SHP77 (cell line): ENCODE measurements at regions not wholly inside any gene's neighbourhood (a gene's known extent, or its start where the extent isn't known, plus 50 kb on each side); places are given as distances from the start of the nearest gene placed in this dataset.

ENCODE experiments used
- DNase-seq, 2 experiments: peaks; one replicate each; lab custom pipeline; 2025; lab: John Stamatoyannopoulos, UW

DNA sequence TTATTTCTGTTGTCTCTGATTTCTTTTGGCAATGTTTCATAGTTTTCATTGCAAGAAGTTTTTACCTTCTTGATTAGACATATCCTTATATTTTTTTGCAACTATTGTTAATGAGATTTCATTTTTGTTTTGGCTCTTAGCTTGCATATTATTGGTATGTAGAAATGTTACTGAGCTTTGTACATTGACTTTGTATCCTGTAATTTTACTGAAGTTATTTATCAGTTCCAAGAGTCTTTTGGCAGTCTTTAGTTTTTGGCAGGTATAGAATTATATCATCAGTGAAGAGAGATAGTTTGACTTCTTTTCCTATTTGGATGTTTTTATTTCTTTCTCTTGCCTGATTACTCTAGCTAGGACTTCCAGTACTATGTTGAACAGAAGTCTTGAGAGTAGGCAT, 375.7 kb downstream of the TDRD3 start:
- no peak for DNase-seq

DNA sequence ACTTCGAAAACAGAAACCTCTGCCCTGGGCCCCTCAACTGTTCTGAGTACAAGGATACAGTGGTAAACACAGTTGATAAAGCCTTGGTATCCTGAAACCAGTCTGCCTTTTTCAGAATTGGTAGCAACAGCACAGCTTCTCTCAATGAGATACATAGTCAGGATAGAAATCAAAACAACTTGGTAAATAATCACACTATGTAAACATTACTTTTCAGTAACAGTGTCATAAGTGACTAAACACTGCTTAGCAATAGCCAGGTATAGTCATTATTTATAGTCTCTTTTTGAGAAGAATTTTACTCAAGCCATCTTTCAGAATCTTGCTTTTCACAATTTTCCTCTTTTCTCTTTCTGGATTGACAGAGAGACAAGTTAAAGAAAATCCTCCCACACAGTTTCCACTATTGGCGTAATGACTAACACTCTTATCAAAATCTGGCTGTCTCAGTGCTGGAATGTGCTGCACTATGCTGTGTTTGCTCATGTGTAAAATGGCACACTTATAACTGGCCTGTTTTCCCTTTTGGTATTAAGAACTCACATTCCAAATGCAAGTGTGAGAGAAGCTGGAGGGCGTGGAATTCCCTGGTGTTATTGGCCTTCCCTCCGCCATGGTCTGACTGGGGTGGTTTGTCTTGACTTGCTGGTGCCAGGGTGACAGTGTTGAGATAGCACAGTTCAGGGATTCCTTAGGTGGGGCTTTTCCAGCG, 368.8 kb downstream of the TDRD3 start:
- no peak for DNase-seq

DNA sequence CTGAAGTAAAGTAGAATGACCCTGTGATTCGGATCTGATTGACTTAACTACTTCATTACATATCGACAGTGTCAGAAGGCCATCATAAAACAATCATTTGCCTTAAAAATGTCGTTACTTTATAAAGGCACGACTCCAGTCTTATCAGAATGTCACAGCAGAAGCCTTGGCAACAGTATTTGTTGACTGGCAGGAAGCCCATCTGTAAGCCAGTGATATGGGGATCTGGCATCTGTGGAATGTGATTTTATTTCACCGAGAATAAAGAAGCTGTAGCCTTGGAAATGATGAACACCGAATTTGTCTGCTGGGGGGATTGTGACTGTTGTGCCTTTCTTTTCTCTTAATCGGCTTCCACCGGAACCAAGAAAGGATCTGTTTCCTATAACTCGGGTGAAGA, 362.5 kb downstream of the TDRD3 start:
- DNase-seq = no peak

DNA sequence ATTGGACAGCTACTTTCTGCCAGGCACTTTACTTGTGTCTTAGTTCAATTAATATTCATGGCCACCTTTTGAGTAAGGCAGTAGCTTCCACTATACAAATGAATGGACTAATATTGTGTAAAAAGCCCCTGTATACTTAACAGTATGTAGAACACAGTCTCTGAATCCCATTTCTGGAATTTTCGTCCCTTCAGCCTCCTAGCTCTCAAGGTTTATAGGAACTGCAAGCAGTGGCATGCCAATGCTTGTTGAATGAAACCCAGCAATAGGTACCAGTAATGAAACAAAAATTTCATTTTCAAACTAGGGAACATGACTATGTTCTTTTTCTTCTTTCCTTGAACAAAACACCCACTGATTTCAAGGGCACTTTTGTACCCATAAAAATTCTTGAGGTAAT, 361.6 kb downstream of the TDRD3 start:
- no peak for DNase-seq

DNA sequence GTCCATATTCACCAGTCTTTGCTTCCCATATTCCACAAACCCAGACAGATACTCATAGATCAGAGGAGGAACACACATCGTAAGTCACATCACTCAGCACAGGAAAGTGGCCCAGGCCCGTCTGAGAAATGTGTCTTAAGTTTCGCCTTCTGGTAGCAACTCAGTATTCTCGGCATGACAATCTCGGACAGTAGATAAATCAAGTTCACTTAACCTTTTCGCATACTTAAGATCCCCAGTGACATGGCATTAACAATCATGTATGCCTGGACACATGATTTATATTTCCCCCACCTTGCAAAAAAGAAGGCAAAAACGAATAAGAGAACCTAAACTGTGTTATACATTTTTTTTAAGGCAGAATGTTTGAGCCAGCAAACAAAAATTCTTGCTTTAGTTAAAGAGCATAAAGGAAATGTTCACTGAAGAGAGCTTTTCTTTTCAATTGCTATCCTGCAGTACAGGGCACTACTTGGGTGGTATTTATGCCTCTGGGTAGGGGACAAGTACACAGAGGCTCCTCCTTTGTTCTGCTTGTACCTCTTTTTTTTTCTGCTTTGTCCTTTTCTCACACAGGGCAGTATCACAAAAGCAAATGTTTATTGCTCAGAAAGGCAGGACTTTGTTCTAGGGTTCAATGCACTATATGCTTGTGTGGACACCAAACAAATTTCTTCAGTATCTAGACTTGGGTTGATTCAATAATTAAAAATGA, 360.6 kb downstream of the TDRD3 start:
- DNase-seq = no peak

DNA sequence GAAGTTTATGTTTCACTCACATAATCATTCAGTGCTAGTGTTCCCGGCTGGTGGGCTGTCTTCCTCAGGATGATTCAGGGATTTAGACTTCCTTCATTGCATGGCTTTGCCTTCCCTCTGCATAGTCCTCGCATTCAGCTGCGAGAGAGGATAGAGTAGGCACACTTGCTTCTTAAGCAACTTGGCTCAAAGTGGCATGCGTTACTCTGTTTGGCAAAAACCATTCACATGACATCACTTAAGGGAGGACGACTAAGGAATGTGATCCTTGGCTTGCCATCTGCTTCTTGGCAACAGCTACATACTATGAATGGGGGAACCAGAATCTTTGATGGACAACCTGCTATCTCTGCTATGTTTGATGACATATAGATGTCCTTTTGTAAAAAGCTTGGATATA, 359.3 kb downstream of the TDRD3 start:
- no peak for DNase-seq

DNA sequence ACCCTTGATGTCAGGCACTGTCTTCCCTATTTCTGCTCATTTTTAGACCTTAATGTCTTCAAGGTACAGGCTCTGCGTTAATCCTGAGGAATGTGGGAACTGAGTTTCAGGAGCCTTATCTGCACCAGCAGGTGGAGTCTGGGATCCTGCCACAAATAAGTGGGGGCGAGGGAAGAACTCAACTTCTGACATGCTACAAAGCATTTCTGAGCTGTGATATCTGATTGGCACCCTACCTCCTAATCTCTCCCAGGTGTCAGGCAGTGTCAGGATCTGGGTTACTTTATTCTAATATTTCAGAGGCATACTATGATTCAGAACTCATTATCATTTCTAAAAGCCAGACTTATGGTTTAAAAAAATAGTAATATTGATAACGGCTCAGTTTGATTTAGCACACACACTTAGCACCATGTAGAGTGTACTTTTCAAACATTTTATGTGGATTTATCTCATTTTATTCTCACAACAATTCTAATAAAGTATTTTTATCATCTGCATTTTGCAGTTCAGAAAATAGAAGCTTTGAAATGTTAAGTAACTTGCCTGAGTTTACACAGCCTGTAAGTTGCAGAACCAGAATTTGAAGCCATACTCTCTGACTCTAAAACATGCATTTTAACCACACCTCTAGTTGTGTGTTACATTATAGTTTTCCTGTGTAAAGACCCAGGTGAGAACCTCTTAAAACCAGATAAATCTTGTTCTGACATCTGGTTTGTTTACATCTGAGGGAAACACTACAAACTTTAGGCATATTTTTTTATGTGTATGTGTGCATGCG, 358.6 kb downstream of the TDRD3 start:
- no peak for DNase-seq

DNA sequence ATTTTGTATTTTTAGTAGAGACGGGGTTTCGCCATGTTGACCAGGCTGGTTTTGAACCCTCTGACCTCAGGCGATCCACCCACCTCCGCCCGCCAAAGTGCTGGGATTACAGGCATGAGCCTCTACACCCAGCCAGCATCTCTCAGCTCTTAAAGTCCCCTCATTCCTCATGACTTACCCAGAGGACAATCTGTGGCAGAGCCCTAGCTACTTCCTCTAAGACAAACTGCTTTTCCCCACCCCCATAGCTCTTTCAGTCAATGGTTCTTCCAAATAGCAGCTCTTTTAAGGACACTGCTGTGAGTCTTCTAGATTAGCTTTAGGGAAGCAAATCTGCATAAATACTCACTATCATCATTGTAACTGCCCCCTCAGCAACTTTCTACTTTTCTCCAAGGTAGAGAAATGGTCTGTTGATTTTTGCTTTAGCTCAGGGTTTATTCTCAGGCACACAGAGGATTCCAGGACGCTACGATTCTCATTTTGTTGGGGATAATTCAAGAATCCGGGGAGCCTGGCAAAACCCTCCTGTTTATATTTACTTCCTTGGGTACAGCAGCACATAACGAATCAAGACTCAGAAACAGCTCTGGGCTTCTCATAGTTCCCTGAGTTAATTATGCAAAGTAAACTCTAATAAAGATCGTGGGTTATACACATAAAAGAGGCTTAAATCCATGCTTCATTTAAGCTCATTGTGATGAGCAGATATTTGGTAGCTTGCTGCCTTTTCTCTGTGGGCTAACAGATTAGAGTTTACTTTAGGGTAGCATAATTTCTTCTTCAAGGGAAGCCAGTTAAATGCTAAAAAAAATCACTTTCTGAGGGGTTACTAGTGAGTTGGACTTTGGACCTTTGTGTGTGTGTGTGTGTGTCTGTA, 357.4 kb downstream of the TDRD3 start:
- DNase-seq = no peak

DNA sequence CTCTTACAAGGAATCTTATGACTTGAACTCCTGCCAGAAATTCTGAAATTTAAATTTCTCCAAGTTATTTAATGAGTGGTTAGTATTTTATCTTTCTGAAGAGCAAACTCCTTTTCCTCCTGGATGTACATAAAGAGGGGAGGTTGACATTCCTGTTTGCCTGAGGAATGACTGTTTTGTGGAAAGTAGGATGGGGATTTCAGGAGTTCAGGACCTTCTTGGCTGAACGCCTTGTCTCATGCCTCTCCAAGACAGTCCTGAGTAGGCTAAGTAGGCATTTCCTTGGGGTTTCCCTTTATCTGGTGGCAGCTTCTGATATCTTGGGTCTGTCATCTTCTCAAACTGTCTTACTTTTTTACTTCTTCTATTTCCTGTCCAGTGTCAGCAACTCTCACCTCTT, 356.6 kb downstream of the TDRD3 start:
- no peak for DNase-seq

DNA sequence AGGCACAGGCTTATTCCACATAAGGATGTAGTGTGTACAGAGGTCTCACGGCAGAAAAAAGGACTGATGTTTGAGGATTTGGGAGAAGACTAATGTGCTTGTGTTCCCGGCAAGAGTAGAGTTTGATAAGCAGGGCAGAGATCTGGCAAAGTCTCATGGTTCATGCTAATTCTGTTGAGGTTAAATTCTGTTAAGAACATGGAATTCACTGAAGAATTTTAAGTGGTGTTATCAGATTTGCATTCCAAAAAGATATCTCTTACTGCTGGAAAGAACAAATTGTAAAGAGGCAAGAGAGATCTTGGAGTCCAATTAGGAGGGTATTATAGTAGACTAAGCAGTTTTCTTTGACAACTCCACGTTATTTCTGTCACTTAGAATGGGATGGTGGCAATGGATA, 348.3 kb downstream of the TDRD3 start:
- no peak for DNase-seq

DNA sequence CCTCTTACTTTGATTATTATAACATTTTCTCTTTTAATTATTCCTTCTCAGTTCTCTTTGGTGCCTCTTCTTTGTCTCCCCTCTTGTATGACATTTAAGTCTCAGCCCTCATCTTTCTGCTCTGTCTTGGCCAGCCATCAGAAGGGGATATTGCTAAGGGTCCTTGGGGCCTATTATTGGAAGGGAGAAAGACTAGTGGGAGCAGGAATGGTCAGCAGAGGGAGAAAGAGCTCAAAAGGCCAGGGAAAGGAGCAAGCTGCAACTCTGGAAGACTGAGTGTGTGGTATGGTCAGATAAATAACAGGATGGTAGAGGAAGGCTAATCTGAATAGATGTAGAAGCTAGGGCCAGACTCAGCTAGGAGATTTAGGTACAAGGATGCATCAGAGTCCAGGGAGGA, 336.9 kb downstream of the TDRD3 start:
- no peak for DNase-seq

DNA sequence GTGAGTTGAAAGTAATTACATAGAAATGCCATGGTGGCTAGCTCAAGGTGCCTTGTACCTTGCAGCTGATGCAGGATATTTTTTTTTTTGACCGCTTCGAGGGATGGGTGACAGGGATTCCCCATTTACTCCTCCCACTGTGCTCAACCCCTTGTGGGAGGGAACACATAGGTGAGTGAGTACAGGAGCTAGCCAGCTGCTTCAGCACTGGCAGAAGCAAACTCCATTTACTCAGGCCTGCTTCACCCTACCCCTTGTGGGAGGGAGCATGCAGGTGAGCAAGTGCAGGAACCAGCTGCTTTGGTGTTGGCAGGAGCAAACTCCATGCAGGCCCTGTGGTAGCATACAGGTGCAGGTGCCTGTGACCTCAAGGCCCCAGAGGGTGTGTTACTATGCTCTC, 330.1 kb downstream of the TDRD3 start:
- no peak for DNase-seq

DNA sequence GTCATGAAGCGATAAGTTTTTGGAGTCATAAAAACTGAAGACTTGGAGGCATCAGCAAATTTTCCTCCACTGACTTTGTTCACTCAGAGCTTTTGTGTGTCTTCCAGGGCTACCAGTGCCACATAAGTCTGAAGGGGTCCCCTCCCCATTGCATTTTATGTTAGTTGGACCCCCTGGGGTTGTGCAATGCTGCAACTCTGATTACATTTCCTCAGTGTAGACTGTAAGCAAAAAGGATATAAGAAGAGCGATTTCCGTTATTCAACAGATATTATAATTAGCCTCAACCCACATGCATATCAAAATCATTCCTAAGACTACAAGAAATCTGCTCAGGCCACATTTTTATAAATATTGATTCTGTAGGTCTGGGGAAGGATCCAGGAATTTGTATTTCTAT, 324.0 kb downstream of the TDRD3 start:
- no peak for DNase-seq

DNA sequence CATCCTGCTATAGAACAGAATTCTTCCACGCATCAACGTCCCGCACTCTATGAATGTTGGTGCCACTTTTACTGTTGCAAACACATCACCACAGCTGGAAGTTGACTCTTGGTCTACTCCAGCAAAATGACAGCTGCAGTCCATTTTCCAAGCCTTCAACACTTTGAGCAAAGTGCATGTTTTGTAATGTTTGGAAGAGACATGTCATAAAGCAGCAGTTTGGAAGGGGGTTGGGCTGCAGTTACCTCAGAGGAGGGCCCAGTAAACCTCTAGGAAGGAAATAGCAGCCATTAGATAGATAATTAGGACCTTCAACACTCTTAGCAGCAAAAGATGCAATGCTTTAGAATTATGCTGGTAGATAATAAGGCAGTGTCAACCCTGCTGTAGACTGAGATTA, 323.6 kb downstream of the TDRD3 start:
- DNase-seq = no peak

DNA sequence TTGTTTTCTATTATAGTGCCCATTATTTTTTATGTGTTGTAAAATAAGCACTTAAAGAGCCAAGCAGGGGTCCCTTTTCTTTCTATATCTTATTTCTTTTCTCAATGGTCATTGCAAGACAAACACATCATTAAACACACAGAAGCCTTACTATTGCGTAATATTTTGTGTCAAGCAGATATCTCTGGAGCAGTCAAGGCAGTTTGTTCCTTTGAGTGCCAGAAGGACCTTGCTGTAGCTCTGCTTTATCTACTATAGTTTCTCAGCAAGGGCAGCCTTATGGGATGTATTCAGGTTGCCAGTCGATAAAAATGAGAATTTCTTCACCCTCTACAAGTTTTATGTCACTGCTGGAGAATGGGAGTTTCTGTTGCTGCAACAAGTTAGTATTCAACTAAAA, 319.3 kb downstream of the TDRD3 start:
- DNase-seq = no peak

DNA sequence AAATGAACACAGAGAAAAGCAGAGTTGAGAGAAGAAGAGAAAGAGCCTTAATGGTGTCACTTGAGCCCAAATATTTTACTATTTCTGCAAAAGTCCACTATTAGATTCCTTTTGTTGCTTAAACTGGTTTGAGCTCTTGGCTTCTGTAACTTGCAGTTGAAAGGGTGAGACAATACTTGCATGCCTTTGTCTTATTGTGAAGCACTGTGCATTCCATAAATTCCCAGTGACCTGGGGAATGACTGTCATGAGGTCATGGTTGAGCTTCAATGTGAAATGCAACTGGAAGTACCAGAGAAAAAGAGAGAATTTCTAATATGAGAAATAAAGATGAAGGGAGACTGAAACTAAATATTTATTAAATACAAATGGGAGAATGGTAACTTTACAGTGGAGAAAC, 310.9 kb downstream of the TDRD3 start:
- no peak for DNase-seq

DNA sequence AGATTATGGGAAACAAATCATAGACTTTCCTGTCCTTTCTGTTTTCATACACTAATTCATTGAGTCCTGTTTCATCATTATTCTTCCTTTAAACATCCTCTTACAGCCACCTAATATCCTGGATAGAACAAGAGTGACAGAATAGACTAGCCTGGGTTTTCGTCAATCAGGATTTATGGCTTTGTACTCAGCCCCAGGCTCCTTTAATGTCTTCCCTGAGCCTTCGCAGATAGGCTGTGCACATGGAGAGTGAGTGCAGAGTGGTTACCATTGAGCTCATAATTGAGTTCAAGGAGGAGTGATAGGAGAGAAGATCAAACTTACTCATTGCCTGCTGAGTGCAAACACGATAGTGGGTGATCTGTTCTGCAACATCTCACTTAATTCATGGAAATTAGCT, 304.9 kb downstream of the TDRD3 start:
- no peak for DNase-seq

DNA sequence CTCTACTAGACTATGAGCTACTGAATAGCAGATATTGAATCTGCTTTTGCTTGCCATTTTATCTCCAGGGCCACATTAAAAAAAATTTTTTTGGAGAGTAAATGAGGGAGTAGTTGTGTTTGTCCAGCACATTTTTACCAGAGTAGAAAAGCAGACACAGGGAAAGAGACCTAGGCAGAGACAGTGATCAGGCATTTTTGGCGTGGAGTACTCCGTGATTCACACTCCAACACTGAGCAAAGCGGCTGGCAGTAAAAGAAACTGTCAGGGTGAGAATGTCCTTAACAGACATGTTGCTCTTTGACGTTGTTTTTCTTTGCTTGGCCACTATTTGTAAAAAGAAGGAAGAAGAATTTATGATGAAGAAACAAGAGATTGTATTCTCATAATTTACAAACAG, 304.0 kb downstream of the TDRD3 start:
- DNase-seq = no peak

DNA sequence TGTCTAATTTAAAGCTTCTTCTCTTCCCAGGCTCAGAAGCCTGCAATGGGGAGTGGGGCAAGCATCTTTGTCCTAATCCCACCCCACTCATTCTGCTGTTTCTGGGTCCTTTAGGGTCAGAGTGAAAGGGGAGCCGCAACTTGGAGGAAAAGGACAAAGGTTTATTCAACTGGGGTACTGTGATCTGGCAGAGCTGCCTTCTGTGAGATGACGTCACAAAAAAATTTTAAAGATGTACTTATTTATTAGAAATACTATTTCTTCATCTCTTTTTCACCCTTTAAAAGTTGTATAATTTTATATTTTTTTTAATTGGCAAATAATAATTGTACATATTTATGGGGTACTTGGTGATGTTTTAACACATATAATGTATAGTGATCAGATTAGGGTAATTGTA, 302.6 kb downstream of the TDRD3 start:
- DNase-seq = no peak

DNA sequence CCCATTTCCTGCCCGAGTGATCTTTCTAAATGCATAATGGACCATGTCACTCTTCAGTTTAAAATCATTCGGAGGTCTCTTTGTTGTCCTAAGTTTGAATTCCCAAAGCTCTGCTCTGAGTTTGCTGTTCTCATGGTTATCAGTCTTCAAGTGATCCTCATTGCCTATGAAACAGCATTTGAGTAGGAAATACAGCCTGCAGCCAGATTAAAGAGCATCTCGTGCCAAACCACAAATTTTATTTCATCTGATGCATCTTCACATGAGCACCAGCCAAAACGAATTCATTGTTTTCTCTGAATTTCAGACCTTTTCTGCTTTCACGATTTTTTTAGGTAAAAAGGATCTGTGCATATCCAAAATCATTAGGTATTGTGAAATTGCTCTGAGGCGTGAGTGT, 299.6 kb downstream of the TDRD3 start:
- no peak for DNase-seq

DNA sequence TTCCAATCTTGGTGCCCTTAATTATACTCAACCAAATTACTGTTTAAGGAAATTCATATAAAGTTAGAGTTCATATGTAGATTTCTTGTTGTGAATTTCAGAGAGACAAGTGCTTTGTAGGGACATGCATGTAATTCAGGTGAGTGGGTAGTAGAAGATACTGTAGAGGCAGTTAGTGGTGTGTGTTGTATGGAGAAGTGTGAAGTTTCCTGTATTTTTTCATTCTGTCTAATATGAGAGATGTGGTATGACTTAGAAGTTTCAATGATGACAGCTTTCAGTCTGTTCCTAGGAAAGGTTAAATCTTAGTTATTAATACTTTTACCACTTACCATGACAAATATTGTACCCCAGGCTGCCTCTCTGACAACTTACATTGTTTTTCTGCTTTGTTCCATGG, 294.2 kb downstream of the TDRD3 start:
- no peak for DNase-seq

DNA sequence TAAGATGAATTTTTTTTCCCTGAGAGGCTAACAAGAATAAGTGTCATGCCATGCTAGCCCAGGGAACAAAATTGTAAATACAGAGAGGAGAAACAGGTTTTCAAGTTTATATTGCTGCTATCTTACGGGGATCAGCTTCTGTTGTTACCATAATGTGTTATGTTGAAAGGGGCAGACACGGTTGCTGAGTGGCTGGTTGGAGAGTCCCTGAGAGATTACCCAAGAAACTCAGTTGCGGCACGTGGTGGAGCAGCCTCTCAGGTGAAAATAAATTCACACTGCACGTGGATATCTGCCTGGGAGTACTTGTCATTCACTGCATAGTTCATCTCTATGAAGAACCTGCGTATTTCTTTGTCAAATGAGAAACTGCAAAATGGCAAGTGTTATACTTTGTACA, 293.6 kb downstream of the TDRD3 start:
- no peak for DNase-seq
